HG02884 (cell line): ENCODE measurements at regions not wholly inside any gene's neighbourhood (a gene's known extent, or its start where the extent isn't known, plus 50 kb on each side); places are given as distances from the start of the nearest gene placed in this dataset.

Experiments
- ATAC-seq: cut with Tn5 transposase; IDR thresholded peaks from one replicate; pipeline ENCODE4 v1.9.1; 2021; ENCODE audit warnings: mild to moderate bottlenecking, moderate library complexity; ENCODE audit not compliant: unreplicated experiment

DNA sequence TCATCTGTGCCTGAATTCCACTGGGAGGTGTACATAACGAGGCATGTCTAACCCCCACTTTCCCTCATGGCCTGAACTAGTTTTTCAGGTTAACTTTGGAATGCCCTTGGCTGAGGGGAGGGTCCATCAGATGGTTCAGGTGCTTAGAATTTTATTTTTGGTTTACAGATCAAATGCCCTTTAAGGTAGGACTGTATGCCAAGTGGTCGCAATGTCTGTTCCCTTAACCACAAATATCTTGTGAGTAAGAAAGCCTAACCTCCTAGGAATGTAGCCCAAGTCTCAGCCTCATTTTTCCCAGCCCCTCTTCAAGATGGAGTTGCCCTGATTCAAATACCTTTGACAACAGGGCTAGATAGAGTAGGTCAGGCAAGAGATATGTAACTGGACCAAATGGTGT, 78.4 kb downstream of the RNASET2 start:
- no peak for ATAC-seq

DNA sequence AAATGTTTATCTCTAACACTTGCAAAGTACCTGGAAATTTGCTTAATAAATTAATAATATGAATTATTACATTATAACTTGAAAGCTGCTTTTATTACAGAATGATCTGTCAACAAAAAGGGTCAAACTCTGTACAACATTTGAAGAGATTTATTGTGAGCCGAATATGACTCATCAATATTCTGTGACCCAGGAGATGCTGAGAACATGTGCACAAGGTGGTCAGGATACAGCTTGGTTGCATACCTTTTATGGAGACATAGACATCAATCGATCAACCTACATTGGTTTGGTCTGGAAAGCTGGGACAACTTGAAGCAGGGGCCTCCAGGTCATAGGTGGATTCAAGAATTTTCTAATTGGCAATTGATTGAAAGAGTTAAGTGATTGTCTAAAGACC, 79.0 kb downstream of the RNASET2 start:
- no peak for ATAC-seq

DNA sequence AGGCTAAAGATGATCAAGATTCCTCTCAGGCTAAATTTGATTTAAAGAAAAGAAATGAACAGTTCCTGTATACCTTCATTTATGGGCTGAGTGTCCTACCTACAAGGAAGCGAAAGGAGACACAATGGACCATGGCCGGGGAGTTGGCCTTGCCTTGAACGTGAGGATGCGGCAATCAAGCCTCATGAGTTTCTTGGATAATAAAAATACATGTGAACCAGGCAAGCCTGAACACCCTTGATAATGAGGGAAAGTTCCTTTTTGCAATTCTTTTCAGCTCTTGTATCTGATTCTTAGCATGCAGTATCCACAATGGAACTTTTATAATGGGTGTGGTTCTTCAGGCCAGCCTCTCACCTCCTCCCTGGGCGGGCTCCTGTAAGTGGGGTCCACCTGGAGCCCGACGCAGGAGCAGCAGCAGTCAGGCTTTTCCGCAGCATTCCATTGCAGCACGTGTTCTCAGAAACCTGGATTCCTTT, 83.8 kb downstream of the RNASET2 start:
- no peak for ATAC-seq

DNA sequence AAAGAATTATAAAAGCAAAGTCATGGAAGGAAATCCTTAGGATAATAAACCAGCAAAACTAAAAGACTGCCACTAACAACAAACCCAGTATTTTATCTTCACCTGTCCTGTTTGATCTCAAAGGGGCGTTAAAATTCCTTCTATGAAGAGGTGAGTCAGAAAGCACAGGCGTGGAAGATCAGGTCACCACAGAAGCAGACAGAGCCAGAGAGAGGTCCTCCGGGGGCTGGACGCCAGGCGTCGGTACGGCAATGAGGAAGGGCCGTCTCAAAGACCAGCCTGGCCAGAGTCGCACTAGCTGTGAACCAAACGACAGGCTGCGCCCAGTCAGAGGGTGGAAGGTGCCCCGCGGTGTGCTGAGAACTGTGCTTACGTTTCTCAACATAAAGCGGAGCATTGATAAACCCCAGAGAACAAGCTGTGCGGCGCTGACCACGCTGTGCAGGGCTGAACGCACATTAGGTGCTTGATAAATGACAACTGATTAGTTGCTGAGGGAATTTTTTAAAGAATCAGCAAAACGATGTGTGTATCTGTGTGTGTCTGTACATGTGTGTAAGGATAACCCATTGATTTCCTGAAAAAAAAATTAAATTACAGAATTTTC, 85.6 kb downstream of the RNASET2 start:
- ATAC-seq = no peak

DNA sequence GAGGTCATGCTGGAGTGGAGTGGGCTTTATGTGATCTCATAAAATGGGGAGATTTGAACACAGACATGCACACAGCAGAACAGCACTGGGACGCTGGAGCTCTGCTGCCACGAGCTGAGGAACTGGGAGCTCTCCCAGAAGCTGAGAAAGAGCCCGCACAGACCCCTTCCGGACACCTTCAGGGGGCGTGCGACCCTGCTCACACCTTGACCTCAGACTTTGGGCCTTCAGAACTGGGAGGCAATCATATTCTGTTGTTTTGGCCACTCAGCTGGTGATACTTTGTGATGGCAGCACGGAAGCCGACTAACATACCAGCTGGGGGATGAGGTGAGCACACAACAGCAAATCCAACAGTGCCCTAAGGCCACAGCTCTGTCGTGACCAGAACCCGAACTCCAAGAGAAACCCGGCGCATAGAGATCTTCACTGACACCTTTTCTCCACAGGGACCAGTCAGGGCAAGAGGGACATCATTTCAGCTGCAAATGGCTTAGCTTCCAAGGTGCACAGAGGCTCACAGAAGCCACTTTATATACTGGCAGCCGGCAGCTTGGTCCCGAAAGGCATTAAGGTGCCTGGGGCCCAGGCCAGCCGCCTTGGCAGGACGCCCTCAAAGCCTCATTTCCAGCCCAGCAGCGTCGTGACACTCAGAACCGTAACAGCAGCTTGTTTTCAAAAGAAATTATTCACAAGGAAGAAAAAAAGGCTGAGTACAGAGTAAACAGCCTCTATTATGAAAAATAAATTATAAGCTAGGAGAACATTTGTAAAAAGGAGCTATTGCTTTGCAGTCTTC, 89.3 kb downstream of the RNASET2 start:
- ATAC-seq = no peak

DNA sequence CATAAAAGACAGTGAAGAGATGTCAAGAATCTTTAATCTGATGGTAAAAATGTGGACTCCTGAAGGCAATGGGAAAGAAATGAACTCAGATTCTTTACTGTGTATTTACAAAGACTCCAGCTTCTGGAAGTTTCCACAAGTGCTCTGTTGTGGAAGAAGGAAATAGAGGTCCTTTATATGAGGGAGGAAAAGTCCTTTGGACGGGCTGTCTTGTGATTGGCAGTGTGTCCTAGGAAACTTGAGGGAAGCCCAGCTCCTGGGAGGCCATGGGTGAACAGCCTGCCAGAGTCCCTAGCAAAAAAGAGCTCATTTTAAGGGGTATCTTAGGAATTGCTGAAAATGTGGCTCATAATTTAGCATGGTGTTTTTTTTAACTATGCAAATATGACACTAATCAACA, 92.0 kb downstream of the RNASET2 start:
- ATAC-seq = no peak

DNA sequence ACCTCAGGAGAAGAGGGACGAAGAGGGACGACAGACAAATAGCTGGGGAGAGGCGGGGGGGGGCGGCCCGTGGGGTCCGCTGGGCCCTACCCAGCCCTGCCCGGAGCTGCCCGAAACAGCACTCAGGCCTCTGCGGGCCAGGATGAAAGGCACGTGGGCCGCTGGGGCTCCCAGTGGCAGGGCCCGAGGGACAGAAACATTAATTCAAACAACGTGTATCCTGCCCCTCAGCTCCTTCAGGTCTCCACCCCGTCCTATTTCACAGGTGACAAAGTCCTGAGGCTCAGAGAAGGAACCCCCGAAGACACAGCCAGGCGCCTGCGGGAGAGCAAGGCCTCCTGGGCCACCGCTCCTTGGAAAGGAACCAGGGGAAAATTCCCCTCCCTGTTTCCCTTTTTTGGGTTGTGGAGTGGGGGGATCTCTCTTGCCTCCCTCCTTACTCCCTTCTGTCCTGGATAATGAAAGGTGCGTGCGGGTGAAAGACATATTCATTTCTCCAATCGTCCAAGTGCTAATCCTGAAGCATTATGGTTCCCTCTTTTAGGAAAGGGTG, 93.3 kb downstream of the RNASET2 start:
- peak; percentile 28 for ATAC-seq

DNA sequence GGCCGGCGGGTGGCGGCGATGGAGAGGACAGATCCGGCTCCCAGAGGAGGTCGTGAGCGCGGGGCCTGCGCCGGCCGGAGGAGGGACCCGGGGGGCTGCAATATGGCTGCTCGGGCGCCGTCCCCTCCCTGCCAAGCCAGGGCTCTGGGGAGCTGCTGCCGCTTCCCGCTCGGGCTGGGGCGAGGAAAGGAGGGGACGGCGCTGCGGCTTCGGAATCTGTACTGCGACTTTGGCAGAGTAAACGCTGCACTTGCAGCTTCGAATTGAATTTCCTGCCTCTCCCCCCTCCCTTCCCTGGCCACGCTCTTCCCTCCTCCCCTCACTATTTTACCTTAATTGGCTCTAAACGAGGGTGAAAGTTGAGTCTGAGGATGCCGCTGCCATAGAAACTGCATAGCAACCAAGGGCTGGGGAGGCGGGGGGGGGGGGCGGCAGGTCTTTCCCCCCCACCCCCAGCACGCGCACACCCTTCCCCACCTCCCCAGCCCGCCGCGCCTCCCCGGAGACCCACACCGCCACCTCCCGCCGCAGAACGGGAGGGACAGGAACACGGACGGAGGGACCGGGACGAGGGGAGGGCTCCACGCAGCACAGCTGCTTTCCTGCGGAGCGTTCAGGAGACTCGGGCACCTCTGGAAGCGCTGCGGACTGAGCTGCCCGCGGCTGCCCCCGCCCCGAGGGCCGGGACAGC, 93.9 kb downstream of the RNASET2 start:
- ATAC-seq = peak; percentile 57

DNA sequence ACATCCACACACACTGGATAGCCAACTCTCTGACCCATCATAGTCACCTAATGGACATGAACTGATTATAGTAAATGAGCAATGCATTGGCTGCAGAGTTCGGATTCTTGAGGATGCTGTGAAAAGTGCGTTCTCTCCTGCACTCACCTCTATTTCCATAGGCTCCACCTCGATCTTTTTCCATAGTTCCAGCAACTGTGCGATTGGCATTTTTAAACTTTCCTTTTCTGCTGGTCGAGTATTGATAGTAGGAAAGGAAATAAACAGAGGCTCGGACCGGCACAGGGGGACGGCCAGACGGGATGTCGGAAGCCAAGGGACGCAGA, 94.4 kb downstream of the RNASET2 start:
- ATAC-seq = no peak

DNA sequence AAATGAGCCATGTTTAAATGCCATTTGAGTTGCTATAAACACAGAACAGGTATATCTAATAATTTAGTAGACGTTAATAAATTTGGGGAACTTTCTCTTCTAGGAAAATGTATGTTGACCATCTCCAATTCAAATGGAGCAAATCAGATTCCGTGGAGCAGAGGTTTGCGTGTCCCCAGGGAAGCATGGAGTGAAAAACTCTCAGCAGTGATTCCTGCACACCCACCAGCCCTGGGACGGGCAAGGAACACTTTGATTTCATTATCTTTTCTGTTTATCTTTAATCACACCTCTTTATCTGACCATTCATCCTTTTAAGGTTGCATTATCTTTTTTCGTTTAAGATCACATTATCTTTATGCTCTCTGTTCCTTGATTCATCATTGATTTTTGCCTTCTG, 95.0 kb downstream of the RNASET2 start:
- ATAC-seq = no peak

DNA sequence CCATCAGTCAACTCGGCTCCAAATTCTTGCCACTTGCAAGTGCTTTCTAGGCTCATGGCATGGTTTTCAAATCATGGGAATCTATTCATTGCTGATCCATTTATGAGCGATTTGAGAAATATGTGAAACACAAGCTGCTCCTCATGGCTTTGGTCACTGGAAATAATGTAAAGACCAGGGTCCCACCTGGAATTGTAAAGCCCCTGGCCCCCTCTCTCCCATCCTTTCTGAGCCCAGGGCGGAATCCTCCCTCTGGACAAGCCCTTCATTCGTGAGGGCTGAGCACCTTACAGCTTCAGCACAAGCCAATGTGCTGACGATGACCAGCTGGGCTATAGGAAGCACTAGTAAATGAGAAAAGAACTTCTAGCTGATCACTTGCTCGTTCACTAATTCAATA, 96.0 kb downstream of the RNASET2 start:
- no peak for ATAC-seq

DNA sequence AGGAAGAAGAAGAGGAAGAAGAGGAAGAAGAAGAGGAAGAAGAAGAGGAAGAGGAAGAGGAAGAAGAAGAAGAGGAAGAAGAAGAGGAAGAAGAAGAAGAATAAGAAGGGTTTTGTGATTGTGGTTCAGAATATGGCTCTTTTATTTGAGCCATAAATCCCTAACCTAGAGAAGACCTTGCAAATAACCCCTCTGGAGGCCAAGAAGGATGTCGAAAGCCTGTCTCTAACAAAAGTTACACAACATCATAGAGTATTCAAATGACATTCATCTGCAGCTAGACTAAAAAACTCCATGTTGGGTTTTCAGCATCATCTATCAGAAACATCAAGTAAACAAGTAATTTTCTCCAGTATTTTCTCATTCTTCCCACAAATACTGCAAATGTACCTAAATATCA, 100.9 kb downstream of the RNASET2 start:
- ATAC-seq = no peak

DNA sequence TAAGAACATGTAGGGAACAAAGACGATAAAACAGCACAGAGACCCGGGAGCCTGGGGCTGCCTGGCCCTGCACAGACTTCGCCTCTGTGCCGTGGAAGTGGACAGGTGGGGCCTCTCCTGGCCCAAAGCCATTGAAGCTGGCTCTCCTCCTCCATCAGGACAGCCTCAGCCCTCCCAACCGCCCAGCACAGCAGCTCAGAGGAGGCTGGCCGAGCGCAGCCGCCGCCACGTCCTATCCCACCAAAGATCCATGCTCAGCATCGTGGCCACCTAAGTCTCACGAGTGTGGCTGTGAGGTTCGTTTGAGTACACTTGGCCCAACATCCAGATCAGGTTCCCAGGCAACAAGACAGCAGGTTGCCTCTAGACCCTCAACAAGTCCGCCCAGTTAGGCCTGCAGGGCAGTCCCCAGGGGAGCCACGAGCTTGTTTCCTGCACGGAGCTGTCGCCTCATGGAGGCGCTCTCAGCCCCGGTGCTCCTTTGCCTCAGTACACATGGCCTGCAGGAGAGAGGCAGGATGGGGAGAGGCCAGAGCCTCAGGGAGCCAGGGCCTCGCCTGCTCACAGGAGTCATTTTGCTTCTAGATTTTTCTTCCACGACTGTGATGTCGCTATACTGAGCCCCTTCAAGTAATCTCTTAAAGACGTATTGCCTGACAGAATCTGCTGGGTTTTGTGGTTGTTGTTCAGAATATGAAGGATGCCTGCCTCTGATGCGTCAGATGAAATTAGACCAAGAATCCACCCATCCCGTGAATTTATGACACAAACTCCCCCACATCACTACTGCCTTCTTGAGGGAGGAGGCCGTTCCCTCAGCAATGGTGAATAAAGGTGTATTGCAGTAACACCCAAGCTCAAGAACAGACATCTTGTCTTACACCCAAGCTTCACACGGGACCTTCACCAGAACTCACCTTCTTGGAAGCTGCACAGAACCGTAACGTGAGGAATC, 102.7 kb downstream of the RNASET2 start:
- ATAC-seq = no peak

DNA sequence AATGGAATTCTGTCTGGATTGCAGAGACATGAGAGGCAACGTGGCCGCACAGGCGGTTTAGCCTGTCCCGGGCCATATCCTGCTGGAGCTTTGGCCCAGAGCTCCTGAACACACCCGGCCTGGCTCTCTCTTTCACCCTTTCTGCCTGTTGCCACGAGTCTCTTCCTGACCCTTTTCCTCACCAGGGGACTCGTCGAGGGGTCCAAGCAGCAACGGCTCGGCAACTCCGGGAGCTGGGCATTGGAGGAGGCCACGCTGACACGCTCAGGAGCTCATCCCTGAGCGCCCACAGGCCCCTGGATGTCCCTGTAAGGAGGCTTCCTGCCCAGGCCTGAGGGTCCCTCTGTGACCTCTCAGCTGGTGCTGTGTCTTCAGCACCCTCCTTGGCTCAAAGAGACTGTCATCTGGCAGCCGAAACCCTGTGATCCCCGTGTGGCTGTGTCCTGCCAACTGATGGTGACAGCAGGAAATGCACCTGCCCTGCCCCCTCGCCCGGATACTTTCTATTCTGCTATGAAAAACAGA, 103.8 kb downstream of the RNASET2 start:
- ATAC-seq = no peak

DNA sequence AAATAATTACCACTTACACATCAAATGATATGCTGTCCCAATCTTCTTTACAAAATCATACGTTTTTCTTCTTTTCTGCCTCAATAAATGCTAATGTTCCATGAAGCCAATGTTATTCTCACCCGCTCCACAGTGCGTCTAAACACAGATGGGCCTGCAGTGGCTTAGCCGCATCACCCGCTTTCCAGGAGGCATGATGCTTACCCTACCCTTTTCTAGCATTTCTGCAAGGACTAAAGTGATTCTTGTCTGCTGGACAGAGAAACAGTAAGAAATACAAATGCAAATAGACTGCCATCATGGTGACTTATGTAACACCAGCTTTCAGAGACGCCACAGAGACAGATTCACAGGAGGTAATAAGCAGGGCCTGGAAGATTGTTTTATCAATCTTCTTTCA, 104.4 kb downstream of the RNASET2 start:
- ATAC-seq = no peak

DNA sequence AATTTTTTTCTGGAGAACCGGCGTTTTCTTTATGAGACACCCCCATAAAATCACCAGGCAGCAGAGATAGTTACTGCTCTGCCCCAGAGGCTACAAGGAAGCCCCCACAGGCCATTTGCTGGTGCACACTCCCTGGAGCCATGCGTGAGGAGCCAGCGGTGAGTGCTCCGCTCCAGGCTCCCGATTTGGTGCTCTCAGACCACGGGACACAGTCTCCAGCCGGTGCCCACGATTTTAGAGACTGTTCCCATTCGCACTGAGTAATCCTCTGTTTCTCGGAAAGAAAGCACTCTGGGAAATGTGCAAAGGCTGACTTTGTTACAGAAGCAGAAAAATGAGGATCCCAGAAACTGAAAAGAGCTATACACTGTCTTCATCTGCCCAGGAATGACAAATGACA, 104.9 kb downstream of the RNASET2 start:
- ATAC-seq = no peak

DNA sequence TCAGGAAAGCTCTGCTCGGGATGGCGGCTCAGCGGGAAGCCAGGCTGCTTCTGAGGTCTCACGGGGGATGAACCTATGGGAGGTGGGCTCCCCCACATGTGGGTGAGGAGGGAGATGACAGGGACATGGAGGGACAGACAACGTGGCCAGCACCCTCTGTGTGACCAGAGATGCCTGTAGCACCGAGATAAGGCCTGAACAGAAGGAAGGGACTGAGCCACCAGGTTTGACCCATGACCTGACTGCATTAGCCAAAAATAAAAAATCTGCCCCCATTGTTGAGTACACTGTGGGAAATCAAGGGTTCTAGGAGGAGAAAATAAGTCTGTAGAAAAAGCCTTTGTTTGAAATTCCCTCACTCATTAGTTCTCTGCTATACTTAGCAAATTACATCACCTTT, 105.7 kb downstream of the RNASET2 start:
- no peak for ATAC-seq

DNA sequence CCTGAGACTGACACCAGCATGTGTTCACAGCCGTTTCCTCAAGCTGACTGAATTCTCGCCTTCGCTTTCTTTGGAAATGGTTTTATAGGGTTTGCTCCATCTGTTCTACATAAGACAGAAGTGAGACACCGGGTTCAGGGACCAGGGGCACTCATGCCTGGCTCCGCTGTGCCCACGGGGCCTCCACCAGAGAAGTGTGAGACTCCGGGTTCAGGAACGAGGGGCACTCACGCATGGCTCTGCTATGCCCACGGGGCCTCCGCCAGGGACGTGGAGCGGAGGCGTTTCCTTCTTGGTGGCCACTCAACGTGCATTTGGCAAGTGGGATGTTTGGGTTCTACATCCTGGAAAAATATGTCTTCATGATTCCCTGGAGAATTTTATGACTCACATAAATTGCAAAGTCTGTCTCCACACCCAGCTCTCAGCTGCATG, 106.6 kb downstream of the RNASET2 start:
- ATAC-seq = no peak

DNA sequence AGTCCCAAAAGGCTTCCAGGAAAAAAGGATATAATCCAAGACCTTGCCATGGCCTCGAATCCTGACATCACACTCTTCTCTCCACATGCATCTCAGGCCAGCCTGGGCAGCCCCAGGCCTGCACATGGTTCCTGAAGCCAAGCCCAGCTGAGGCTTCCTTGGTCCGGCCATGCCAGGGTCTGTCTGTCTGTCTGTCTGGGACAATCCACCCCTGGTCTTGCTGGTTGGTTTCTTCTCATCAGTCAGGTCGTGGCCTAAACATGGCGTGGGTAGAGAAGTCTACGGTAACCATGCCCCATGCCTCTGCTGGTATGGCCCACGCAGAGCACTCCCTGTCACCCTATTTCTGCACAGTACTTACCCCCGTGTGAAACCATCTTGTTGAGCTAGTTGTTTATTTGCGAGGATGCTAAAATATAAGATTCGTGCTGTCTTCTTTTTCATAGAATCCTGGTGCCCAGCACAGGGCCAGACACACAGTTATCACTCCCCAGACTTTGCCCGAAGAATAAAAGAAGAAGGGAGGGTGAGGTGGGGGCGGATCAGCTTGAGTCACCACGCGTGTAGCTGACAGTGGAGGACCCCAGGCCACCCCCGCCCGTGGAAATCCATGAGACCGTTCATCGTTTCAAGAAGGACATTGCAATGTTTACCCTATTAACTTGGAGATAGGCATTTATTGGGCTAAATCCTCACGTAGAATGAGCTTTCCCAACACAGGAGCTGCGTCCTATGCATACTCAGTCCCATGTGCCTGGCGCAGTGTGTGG, 107.2 kb downstream of the RNASET2 start:
- no peak for ATAC-seq
